SW480 (cell line): ENCODE measurements at regions not wholly inside any gene's neighbourhood (a gene's known extent, or its start where the extent isn't known, plus 50 kb on each side); places are given as distances from the start of the nearest gene placed in this dataset.
"Not testable (repeated sequence)": the region's sequence is repeated elsewhere in the genome, so short reads cannot be mapped to it uniquely, and the experiment has no call there.

Experiments used
- DNase-seq: peaks from one replicate; pipeline ENCODE4 v3.0.0-alpha.2; 2016; ENCODE audit warnings: low spot score

GRCh38 chr12:92061061-92061460, 84.6 kb downstream of the BTG1 start:
- DNase-seq: no peak

DNA sequence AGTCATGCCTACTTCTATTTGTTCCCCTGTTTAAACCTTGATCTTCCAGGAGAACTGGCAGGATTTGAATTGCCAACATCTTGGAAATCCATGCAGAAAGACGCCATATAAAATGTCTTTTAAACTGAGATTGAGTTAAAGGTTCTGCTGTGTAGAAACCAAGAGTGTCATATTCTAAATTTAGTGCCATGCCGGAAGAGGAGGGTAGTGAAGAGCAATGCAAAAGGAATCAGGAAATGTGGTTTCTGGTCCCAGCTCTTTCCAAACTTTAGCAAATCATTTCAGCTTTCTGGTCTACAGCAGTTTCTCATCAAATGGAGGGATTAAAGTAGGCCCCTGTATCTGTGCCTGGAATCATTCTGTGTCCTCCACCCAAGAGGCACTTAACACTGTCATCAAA, 85.7 kb downstream of the BTG1 start:
- peak; percentile 31 for DNase-seq

- no peak for DNase-seq
These were observed 87.0 kb downstream of the BTG1 start for GRCh38 chr12:92058664-92059063.

- not testable (repeated sequence) for DNase-seq
These were observed 88.9 kb downstream of the BTG1 start for GRCh38 chr12:92056756-92057155.

DNA sequence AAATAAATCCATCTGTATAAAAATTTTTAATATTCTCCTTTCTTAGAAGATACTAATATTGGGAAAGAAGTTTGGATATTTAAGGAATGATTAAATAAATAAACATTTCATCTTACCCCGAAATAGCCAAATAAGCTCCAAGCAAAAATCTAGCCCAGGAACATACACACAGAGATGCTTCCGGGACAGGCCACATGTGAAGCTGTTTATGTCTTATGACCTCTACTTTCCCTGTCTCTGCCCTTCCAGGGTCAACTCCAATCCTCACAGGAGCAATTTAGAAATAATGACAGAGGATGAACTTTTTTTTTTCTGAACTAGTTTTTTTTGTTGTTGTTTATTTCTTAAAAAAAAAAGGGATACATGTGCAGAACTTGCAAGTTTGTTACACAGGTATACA, 89.4 kb downstream of the BTG1 start:
- DNase-seq: no peak

DNA sequence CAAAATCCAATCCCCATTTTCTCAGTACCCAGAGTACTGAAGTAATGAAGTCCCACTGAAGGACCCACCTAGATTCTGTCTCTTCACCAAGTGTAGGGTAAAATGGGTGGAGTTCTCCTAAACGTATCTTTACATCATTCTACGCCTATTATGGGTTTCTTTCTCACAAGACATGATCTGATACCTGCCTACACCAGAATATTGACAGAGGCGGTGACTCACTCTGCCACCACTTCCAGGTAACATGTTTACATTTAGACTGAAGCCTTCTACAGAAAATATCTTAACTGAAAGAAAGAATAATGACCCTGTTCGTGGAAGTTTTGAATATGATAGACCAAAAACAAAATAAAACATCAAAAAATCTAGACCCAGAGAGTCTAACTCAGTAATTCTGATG, 89.8 kb downstream of the BTG1 start:
- peak; percentile 35 for DNase-seq

DNA sequence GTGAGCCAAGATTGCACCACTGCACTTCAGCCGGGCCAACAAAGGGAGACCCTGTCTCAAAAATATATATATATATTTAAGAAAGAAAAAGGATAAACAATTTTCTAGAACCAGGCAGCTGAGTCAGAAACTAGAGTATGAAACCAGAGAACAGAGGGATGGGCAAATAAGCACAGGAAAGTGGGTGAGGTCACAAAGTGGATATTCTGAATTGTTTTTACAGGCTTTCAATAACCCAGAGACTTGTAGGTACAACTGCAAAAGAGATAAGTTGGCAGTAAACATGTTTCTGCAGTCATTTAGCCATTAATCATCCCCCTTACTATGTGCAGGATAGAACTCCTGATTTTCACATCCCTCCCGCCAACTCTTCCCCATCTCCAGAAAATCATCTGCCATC, 94.2 kb downstream of the BTG1 start:
- no peak for DNase-seq

GRCh38 chr12:92049403-92049802, 96.2 kb downstream of the BTG1 start:
- no peak for DNase-seq

DNA sequence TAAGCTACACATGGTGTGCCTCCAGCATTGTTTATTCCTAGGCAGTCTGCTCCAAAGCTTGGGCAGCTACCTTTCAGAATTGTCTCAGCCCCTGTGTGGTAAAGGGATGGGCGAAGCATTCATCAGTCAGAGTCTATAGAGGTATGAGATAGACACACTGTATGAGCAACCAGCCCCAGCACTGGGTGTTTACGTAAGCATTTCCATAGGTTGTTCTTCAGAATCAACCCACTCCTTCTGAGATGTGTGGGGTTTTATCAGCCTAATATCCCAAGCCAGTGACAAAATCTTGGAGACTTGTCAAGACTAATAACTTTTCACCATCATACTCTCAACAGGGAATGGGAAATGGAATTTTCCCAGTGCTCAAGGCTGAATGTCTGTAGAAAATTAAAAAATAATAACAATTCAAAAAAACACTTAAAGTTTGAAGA, 98.2 kb downstream of the BTG1 start:
- DNase-seq: no peak

- no peak for DNase-seq
These were observed 98.9 kb downstream of the BTG1 start for GRCh38 chr12:92046557-92047392.

DNA sequence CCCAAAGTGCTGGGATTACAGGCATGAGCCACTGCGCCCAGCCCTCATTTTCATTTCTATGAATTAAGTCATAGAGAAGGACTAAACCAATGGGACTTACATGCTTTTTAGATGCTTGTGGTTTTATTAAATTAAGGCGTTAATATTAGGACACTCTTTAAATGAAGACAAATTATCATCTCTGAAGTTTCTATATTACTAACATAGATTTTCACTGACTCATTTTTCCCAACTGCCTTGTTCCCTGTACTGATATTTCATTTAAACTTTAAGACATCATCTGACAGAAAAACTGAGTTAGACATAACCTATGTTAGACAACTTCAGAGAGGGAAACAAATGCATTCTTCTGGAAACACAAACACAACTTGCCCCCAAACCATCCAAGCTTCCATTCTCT, 99.8 kb downstream of the BTG1 start:
- no peak for DNase-seq

- DNase-seq: no peak
These were observed 101.2 kb downstream of the BTG1 start for GRCh38 chr12:92044435-92044834.

- no peak for DNase-seq
These were observed 102.7 kb downstream of the BTG1 start for GRCh38 chr12:92042791-92043531.

DNA sequence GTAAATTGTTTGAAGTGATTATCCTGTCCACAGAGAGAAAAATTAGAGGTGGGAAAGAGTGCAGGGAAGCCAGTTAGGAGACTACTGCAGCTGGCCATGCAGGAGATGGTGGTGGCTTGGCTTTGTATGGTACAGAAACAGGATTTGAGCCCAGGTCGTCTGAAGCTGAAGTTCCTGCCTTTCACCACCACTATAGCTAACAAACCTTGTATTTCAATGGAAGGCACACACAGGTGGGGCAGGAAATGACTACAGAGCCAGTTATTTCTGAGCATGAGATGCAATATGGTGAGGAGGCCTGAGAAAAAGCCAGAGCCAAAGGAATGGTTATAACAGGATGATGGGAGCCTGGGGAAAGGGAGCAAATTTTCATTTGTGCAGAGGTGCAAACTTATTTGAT, 103.9 kb downstream of the BTG1 start:
- peak; percentile 60 for DNase-seq

DNA sequence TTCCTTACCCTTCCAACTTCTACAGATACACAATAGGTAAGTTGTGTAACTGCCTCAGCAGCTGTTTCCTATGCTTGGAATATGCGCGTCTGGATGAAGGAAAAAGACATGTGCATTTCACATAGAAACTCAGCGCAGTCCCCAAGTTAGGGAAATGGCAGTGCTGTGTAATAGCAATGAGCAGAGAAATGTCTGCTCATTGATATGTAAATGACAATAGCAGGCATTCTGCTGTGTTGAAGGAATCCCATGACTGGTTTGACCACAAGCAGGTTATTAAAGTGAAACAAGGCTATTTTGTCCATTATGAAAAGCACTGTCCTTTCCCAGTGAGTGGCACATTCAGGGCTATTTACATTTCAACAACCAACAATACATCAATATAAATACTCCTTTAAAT, 106.6 kb downstream of the BTG1 start:
- DNase-seq: peak; percentile 48

GRCh38 chr12:92038476-92038875, 107.2 kb downstream of the BTG1 start:
- DNase-seq: no peak

GRCh38 chr12:92036771-92037453, 108.7 kb downstream of the BTG1 start:
- no peak for DNase-seq

GRCh38 chr12:92036061-92036620, 109.5 kb downstream of the BTG1 start:
- DNase-seq: no peak

- DNase-seq: no peak
These were observed 110.2 kb downstream of the BTG1 start for GRCh38 chr12:92035477-92035876.

DNA sequence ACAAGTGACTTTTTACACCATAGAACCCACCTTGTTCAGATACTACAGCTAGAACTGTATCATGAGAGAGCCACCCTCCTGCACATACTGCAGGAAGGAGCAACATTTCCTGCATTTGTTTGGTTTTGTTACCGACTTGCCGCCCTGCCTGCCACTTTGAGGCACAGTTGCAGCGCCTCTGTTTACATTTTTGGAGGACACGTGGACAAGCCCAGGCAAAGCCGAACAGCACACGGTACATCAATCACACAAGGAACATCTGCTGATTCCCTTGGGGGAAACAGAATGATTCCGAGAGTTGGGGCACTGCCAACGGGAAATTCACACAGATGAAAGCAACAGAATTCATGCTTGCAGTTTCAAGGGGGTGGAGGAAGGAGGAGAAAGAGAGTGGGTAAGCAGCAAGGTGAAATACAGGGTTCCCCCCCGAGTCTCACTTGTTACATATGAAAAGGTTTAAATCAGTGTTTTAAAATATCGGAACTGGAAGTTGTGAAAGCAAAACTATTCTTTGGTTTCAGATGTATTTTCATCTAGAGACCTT, 110.7 kb downstream of the BTG1 start:
- DNase-seq: peak; percentile 74

GRCh38 chr12:92034083-92034482, 111.6 kb downstream of the BTG1 start:
- no peak for DNase-seq

GRCh38 chr12:92032965-92033364, 112.7 kb downstream of the BTG1 start:
- no peak for DNase-seq
